SH-SY5Y (cell line): ENCODE measurements at regions not wholly inside any gene's neighbourhood (a gene's known extent, or its start where the extent isn't known, plus 50 kb on each side); places are given as distances from the start of the nearest gene placed in this dataset.

Experiments
- GATA2 ChIP-seq: IDR thresholded peaks from 2 replicates; pipeline ENCODE4 v1.6.1; 2011; ENCODE audit warnings: mild to moderate bottlenecking, low read depth, low read length
- GATA3 ChIP-seq: IDR thresholded peaks from 2 replicates; pipeline ENCODE4 v1.6.1; 2011; ENCODE audit warnings: low read depth, mild to moderate bottlenecking, low read length, moderate library complexity

- TF ChIP-seq GATA2 (no peak), GATA3 (no peak)
Measured at GRCh38 chr12:76644950-76645349, 85.4 kb upstream of the OSBPL8 start.
